ENCODE measurements at regions not wholly inside any gene's neighbourhood (a gene's known extent, or its start where the extent isn't known, plus 50 kb on each side); places are given as distances from the start of the nearest gene placed in this dataset.

- H3K36me3 Mint-ChIP-seq (ENCODE audit: low read depth), result no peaks in the 10 kb centered on the region
- ChIA-PET POLR2A (no interaction called here), CTCF (interaction anchor here (1.3 kb wide), 1 partner anchor 9 kb away, joined by 4 read pairs; no protein-coding TSS in a partner anchor)
- H3K4me3 Mint-ChIP-seq, result no peak overlapping the region
- H3K27me3 Mint-ChIP-seq, result no peaks in the 10 kb centered on the region
- no peaks in the 10 kb centered on the region for H3K4me1 Mint-ChIP-seq
- peaks cover 6% of the 10 kb centered on the region for H3K9me3 Mint-ChIP-seq
- no peak for DNase-seq
- no peak overlapping the region for H3K27ac Mint-ChIP-seq
Observed at GRCh38 chr2:146532509-146533147, 1312.2 kb upstream of the ACVR2A start.

GRCh38 chr2:146532009-146532408 is 1312.8 kb upstream of the ACVR2A start:
- ChIA-PET CTCF (interaction anchor here (1.3 kb wide), 1 partner anchor 9 kb away, joined by 4 read pairs; no protein-coding TSS in a partner anchor), POLR2A (no interaction called here)
- Mint-ChIP-seq H3K27ac (no peak overlapping the region), H3K9me3 (peaks cover 6% of the 10 kb centered on the region), H3K4me3 (no peak overlapping the region), H3K4me1 (no peaks in the 10 kb centered on the region), H3K36me3 (ENCODE audit: low read depth) (no peaks in the 10 kb centered on the region), H3K27me3 (no peaks in the 10 kb centered on the region)
- no peak for DNase-seq

- Mint-ChIP-seq H3K27me3 (no peaks in the 10 kb centered on the region), H3K9me3 (no peaks in the 10 kb centered on the region), H3K36me3 (ENCODE audit: low read depth) (no peaks in the 10 kb centered on the region), H3K4me3 (no peak overlapping the region), H3K4me1 (no peaks in the 10 kb centered on the region), H3K27ac (no peak overlapping the region)
- POLR2A ChIA-PET, result no interaction called here
- no peak for DNase-seq
- CTCF ChIA-PET, result no interaction called here
Observed at GRCh38 chr2:146530886-146531285, 1313.9 kb upstream of the ACVR2A start.

- H3K36me3 Mint-ChIP-seq (ENCODE audit: low read depth), result no peaks in the 10 kb centered on the region
- H3K4me3 Mint-ChIP-seq, result no peak overlapping the region
- H3K27ac Mint-ChIP-seq, result no peak overlapping the region
- no peaks in the 10 kb centered on the region for H3K9me3 Mint-ChIP-seq
- no peak for DNase-seq
- ChIA-PET CTCF (no interaction called here), POLR2A (no interaction called here)
- H3K27me3 Mint-ChIP-seq, result no peaks in the 10 kb centered on the region
- no peaks in the 10 kb centered on the region for H3K4me1 Mint-ChIP-seq
Observed at GRCh38 chr2:146527166-146527565, 1317.7 kb upstream of the ACVR2A start.

GRCh38 chr2:146523196-146523595 is 1321.6 kb upstream of the ACVR2A start:
- H3K36me3 Mint-ChIP-seq (ENCODE audit: low read depth), result no peaks in the 10 kb centered on the region
- DNase-seq, result no peak
- POLR2A ChIA-PET, result no interaction called here

GRCh38 chr2:146506851-146507250 is 1338.0 kb upstream of the ACVR2A start:
- no peaks in the 10 kb centered on the region for H3K9me3 Mint-ChIP-seq
- H3K27ac Mint-ChIP-seq, result no peak overlapping the region
- no peaks in the 10 kb centered on the region for H3K4me1 Mint-ChIP-seq
- DNase-seq, result no peak
- H3K27me3 Mint-ChIP-seq, result no peaks in the 10 kb centered on the region
- ChIA-PET POLR2A (no interaction called here), CTCF (no interaction called here)
- H3K36me3 Mint-ChIP-seq (ENCODE audit: low read depth), result no peaks in the 10 kb centered on the region
- H3K4me3 Mint-ChIP-seq, result no peak overlapping the region

More at GRCh38 chr2:146523196-146523595, 1321.6 kb upstream of the ACVR2A start:
- H3K4me1 Mint-ChIP-seq, result no peaks in the 10 kb centered on the region
- H3K27me3 Mint-ChIP-seq, result no peaks in the 10 kb centered on the region
- no peak overlapping the region for H3K27ac Mint-ChIP-seq
- H3K9me3 Mint-ChIP-seq, result no peaks in the 10 kb centered on the region
- no peak overlapping the region for H3K4me3 Mint-ChIP-seq
- CTCF ChIA-PET, result interaction anchor here (0.8 kb wide), 1 partner anchor 9 kb away, joined by 4 read pairs; no protein-coding TSS in a partner anchor

GRCh38 chr2:146503366-146503765 is 1341.5 kb upstream of the ACVR2A start:
- no peak for DNase-seq
- H3K9me3 Mint-ChIP-seq, result no peaks in the 10 kb centered on the region
- POLR2A ChIA-PET, result no interaction called here
- no peak overlapping the region for H3K4me3 Mint-ChIP-seq
- no peaks in the 10 kb centered on the region for H3K4me1 Mint-ChIP-seq
- H3K27me3 Mint-ChIP-seq, result no peaks in the 10 kb centered on the region
- no peaks in the 10 kb centered on the region for H3K36me3 Mint-ChIP-seq (ENCODE audit: low read depth)
- H3K27ac Mint-ChIP-seq, result no peak overlapping the region
- CTCF ChIA-PET, result no interaction called here

- Mint-ChIP-seq H3K27me3 (no peaks in the 10 kb centered on the region), H3K4me1 (no peaks in the 10 kb centered on the region), H3K36me3 (ENCODE audit: low read depth) (no peaks in the 10 kb centered on the region), H3K4me3 (no peak overlapping the region), H3K27ac (no peak overlapping the region), H3K9me3 (no peaks in the 10 kb centered on the region)
- CTCF ChIA-PET, result no interaction called here
- no peak for DNase-seq
- POLR2A ChIA-PET, result no interaction called here
Observed at GRCh38 chr2:146496248-146496647, 1348.6 kb upstream of the ACVR2A start.

- CTCF ChIA-PET, result no interaction called here
- Mint-ChIP-seq H3K27ac (no peak overlapping the region), H3K27me3 (no peaks in the 10 kb centered on the region)
Observed at GRCh38 chr2:146489386-146489785, 1355.4 kb upstream of the ACVR2A start.

GRCh38 chr2:146481629-146482028 is 1363.2 kb upstream of the ACVR2A start:
- Mint-ChIP-seq H3K4me1 (no peaks in the 10 kb centered on the region), H3K27ac (no peak overlapping the region), H3K36me3 (ENCODE audit: low read depth) (no peaks in the 10 kb centered on the region), H3K9me3 (no peaks in the 10 kb centered on the region), H3K27me3 (no peaks in the 10 kb centered on the region), H3K4me3 (no peak overlapping the region)
- CTCF ChIA-PET, result no interaction called here
- POLR2A ChIA-PET, result no interaction called here
- no peak for DNase-seq

More at GRCh38 chr2:146489386-146489785, 1355.4 kb upstream of the ACVR2A start:
- Mint-ChIP-seq H3K4me3 (no peak overlapping the region), H3K36me3 (ENCODE audit: low read depth) (no peaks in the 10 kb centered on the region), H3K4me1 (no peaks in the 10 kb centered on the region), H3K9me3 (no peaks in the 10 kb centered on the region)
- DNase-seq, result no peak
- POLR2A ChIA-PET, result no interaction called here

- ChIA-PET POLR2A (no interaction called here), CTCF (no interaction called here)
- H3K27me3 Mint-ChIP-seq, result no peaks in the 10 kb centered on the region
- no peak overlapping the region for H3K27ac Mint-ChIP-seq
- no peak overlapping the region for H3K4me3 Mint-ChIP-seq
- no peaks in the 10 kb centered on the region for H3K36me3 Mint-ChIP-seq (ENCODE audit: low read depth)
- DNase-seq, result no peak
- H3K4me1 Mint-ChIP-seq, result no peaks in the 10 kb centered on the region
- H3K9me3 Mint-ChIP-seq, result no peaks in the 10 kb centered on the region
Observed at GRCh38 chr2:146477383-146477782, 1367.4 kb upstream of the ACVR2A start.

- CTCF ChIA-PET, result no interaction called here
- DNase-seq, result no peak
- no peak overlapping the region for H3K27ac Mint-ChIP-seq
- H3K9me3 Mint-ChIP-seq, result peaks cover 2% of the 10 kb centered on the region
- H3K4me1 Mint-ChIP-seq, result no peaks in the 10 kb centered on the region
- H3K36me3 Mint-ChIP-seq (ENCODE audit: low read depth), result no peaks in the 10 kb centered on the region
- no peaks in the 10 kb centered on the region for H3K27me3 Mint-ChIP-seq
- POLR2A ChIA-PET, result no interaction called here
- H3K4me3 Mint-ChIP-seq, result no peak overlapping the region
Observed at GRCh38 chr2:146468578-146468977, 1376.3 kb upstream of the ACVR2A start.

GRCh38 chr2:146467425-146467824 is 1377.4 kb upstream of the ACVR2A start:
- no peak overlapping the region for H3K27ac Mint-ChIP-seq
- peaks cover 7% of the 10 kb centered on the region for H3K9me3 Mint-ChIP-seq
- no peaks in the 10 kb centered on the region for H3K36me3 Mint-ChIP-seq (ENCODE audit: low read depth)
- no peak for DNase-seq
- ChIA-PET POLR2A (no interaction called here), CTCF (no interaction called here)
- H3K4me1 Mint-ChIP-seq, result no peaks in the 10 kb centered on the region
- H3K4me3 Mint-ChIP-seq, result no peak overlapping the region
- H3K27me3 Mint-ChIP-seq, result no peaks in the 10 kb centered on the region

- Mint-ChIP-seq H3K36me3 (ENCODE audit: low read depth) (no peaks in the 10 kb centered on the region), H3K27ac (no peak overlapping the region), H3K9me3 (peaks cover 7% of the 10 kb centered on the region), H3K27me3 (no peaks in the 10 kb centered on the region), H3K4me3 (no peak overlapping the region), H3K4me1 (no peaks in the 10 kb centered on the region)
- ChIA-PET POLR2A (no interaction called here), CTCF (no interaction called here)
- DNase-seq, result no peak
Observed at GRCh38 chr2:146465460-146465859, 1379.4 kb upstream of the ACVR2A start.
